HK-2 (cell line): ENCODE measurements at regions not wholly inside any gene's neighbourhood (a gene's known extent, or its start where the extent isn't known, plus 50 kb on each side); places are given as distances from the start of the nearest gene placed in this dataset.

Experiments used
- DNase-seq: peaks from one replicate; pipeline ENCODE4 v3.0.0-alpha.2; 2018; ENCODE audit not compliant: unreplicated experiment

DNA sequence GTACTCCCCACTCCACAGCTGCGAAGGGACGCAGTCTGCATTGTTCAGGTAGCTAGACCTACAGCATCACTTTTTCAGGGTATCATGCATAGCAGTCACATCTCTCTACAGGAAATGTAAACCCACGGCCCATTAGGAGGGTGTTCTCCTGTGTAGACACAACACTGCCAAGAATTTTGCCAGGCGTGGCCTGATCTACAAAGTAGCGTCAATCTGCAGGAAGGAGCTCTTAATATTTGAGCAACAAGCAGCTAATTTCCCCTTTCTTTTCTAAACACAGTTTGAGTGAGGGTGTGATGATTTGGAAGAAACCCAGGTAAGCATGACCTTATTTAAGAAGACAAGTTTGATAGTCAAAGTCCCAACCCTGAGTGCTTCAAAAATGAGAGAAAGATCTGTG lies 419.0 kb downstream of the GADD45G start:
- no peak for DNase-seq

DNA sequence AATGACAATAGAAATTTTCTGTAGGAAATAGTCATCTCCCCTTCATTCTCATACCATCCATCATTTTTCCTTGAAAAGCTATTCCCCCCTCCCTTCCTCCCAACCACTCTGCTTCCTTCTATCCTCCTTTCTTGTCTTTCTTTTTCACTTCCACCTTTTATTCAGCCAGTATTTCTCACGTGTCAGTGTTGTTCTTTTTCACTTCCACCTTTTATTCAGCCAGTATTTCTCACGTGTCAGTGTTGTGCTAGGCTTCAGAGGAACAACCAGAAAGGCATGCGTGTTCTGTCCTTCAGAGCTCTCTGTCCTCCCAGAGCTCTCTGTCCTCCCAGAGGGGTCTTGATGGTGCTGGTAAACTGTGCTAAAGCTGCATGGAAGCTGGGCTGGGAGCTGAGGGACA lies 419.6 kb downstream of the GADD45G start:
- no peak for DNase-seq

DNA sequence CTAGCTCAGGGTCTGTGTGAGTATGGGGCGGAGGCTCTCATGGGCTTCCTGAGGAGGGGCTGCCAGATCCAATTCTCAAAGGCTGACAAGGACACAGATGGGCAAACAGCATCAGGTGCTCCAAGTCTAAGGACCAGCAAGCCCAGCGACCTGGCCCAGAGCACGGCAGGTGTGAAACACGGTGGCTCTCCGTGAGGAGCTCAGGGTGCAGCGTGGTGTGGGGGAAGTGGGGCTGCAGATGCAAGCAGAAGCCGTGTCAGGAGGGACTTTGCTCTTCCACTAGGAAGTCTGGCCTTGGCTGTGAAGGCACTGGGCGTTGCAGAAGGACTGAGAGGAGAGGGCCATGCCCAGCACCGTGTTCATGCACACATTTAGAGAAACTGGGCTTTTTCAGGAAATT lies 420.0 kb downstream of the GADD45G start:
- no peak for DNase-seq

DNA sequence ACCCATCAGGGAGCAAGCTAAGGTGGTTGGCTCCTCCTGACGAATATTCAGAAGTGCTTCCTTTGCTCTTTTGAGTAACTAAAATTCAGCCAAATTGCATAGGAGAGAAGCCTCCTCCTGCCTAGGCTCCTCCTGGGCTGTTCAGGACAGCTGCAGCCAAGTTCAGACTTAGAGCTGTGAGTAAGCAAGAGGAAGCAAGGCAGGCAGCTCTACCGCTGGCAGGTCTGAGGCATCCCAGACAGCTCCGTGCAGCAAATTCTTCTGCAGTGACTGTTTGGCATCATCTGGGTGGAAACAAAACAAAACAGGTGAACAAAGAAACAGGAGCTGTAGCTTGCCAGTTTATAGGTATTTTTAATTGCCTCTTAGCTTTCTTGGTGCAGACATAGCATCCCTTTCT lies 421.0 kb downstream of the GADD45G start:
- no peak for DNase-seq

DNA sequence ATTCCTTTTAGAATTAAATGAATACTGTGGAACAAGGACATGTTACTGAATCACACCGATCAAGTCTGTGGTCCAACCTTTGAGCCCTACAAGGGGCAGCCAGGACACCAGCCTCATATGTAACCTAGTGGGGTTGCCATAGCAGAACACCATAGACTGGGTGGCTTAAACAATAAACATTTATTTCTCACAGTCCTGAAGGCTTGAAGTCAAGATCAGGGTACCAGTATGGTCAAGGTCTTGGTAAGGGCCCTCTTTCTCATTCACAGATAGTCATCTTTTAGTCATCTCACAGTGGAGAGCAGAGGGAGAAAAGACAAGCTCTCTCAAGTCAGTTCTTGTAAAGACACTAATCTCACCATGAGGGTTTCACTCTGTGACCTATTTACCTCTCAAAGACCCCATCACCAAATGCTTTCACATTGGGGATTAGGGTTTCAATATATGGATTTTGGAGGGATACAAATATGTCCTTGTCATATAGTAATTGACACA lies 422.5 kb downstream of the GADD45G start:
- DNase-seq, result no peak

DNA sequence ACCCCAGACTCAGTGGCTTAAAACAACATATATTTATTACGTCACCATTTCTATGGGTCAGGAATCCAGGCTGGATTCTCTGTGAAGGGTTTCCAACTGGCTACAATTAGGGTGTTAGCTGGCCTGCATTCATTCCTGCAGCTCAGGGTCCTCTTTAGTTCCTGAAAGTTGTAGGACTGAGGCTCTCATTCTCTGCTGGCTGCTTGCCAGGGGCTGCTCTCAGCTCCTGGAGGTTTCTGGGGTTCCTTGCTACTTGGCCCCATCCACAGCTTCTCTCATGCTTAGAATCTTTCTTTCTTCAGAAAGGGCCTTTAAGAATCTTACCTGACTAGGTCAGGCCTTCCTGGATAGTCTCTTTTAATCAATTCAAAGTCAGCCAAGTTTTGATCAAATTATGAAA lies 424.6 kb downstream of the GADD45G start:
- no peak for DNase-seq

DNA sequence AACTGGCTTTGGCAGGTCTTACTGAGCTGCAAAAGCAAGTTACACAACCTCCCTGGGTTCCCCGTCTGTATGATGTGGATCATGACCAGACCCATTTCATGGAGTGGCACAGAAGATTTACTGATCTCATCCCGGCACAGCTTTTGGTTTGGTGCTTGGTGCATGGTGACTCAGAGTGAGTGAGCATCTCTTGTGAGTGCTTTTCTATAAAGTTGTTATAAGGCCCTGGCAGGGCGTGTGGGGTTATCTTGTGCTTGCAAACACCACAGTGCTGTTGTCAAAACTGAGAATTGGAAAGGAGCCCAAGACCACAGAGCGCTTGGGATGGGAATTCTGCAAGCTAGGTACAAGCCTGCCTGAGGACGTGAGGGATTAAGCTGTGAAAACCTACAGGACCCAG lies 425.2 kb downstream of the GADD45G start:
- no peak for DNase-seq

DNA sequence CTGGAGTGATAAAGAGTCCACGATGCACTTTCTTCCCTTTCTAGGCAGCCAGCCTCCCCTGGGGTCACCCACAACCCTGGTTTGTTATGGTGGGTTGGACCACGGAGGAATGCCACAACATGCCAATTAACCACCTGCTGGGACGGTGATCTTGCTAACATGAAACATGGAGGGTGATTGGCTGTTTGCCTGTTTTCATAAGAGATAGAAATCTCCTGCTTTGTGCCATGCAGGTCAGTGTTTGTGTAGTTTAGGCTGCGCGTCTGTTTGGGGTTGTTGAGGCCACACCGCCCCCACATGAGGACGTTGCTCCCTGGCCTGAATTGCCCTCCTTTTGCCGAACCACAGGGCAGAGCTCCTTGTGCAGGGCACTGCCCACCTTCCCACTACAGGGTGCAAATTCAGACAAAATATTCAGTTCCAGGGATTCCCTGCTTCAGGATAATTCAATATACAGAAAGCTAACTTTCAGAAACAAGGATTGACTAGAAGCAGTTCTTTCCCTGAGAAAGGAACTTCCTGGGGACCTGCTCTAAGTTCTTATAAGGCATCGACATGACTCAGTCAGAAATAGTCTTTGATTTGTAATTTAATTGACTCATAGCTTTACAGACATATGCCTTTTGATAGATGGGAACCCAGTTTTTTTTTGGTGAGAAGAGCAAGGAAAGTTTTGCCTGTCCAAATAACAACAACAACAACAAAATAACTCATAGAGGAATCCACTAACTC lies 427.6 kb downstream of the GADD45G start:
- no peak for DNase-seq

DNA sequence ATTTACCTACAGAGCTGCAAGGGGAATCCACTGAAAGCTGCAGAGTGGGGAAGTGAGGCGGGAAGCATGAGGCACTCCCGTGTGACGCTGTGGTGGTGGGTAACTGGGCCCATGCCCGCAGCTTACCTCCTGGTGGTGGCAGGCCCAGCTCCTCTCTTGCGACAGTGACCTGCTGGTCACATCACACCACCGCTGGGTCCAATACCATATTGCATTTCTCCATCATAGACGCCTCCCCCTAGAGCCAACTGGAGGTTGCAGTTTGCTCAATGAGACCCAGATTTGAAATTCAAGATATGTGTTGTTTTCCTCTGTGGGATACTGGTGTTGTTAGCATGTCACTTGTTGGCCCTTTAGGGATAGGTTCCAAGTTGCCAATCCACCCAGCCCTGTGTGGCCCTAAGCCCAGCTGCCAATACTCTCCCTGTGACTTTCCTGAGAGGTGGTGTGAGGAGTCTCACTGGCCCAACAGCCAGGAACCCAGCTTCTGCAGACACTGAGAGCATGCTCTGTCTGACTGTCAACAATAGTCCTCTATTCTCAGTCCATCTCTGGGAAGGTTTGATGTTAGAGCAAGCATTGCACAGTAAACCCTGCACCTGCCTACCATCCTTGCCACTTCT lies 428.3 kb downstream of the GADD45G start:
- no peak for DNase-seq

DNA sequence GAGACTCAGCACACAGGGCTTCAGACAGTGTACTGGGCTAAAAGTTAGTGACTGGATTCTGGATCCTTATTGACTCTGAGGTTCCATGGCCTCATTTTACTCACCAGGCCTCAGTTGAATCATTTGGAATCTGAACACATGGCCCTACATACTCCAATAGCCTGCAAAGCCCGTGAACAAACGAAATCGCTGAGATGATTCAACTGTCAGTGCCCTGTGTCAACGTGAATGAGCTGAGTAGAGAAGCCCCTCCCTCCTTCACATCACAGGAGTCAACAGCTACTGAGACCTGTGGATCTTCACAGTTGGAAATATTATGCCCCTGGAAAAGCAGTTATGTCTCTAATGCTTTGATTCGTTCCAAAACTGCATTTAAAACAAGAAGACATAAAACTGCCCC lies 429.3 kb downstream of the GADD45G start:
- no peak for DNase-seq

DNA sequence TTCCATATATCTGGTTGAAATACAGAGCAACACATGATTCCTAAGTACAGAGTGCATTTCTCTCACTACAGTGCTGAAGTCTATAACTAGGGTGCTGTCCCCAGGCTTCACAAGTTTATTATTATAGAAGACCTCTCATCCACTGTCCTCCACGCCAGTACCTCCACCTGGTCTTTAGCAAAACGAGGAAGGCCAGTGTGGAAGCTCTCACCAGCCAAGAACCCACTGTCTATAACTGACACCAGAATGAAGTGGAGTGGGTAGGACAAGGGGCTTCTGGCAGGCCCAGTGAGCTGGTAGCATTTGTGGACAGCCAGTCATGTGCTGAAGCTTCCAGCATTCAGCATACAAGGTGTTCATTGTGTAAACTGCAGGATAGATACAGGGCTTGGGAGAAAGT lies 430.7 kb downstream of the GADD45G start:
- DNase-seq, result no peak

DNA sequence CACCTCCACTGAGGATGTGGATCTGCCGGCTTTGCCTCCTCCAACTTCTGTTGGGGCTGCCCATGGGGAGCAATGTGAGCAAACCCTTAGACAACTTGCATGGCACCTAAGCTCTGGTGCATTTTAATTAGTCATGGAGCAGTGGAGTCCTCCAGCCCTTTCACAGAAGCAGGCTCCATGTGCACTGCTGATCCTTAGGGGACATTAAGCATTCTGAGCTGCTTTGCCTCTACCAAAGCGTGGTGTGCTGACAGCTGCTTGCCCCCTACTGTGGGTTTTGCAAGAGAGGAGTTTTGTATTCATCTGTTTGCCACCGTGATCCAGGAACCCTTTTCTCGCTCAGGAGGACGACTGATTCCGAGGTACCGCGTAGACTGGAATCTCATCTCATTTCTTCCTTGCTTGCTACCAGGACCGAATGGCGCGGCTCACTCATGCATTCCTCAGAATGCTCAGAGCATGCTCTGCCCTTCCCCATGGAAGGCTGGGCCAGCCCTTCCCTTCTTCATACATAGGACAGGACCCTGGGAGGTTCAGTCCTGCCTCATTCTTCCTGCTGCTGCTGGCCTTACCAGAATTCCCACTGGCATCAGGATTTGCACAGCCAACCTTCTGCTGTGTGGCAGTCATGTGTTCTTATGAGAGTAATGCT lies 432.5 kb downstream of the GADD45G start:
- DNase-seq, result no peak

DNA sequence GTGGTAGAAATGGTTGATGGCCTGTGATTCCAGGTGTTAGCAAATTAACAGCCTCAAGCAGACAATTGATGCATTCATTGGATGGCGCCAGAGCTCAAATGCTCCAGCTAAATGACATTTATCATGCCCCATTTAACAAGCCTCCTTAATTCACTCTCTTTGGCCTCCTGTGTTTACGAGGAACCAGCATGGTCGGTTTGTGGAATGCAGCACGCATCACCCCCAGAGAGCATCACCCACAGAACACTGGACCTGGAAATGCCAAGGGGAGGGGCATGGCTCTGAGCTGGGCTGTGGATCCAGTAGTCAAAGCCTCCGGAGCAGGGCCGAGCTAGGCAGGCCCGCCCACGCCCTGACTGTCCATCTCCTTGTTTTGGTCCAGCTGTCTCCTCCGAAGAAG lies 434.0 kb downstream of the GADD45G start:
- DNase-seq, result no peak

DNA sequence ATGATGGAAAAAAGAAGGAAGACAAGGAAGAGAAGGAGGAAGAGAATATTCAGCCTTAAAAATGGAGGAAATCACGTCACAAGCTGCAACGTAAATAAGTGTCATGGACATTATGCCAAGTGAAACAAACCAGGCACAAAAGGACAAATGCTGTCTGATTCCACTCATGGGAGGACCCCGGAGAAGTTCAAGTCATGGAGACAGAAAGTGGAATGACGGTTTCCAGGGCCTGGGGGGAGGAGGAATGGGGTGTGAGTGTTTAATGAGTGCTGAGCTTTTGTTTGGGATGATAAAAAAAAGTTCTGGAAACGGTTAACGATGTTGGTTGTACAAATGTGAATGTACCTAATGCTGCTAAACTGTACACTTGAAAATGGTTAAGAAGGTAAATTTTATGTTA lies 439.5 kb downstream of the GADD45G start:
- DNase-seq, result no peak

DNA sequence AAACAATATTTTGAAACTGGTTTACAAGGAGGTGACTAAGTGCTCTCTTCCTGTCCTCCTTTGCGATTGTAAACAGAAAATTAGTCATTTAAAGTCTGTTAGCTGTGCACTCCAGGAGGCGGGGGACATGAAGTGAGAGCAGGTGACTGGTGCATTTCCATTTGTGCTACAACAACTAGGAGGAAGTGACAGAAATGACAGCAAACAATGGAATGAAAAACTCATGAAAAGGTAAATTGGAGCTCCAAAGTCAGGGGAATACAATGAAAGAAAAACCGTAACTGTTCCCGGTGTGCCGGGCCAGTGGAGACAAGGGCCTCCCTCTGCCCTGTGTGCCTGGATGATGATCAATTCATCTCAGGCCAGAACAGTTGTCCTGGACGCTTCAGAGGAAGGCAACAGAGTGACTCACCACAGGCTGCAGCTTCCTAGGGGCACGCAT lies 439.9 kb downstream of the GADD45G start:
- no peak for DNase-seq

DNA sequence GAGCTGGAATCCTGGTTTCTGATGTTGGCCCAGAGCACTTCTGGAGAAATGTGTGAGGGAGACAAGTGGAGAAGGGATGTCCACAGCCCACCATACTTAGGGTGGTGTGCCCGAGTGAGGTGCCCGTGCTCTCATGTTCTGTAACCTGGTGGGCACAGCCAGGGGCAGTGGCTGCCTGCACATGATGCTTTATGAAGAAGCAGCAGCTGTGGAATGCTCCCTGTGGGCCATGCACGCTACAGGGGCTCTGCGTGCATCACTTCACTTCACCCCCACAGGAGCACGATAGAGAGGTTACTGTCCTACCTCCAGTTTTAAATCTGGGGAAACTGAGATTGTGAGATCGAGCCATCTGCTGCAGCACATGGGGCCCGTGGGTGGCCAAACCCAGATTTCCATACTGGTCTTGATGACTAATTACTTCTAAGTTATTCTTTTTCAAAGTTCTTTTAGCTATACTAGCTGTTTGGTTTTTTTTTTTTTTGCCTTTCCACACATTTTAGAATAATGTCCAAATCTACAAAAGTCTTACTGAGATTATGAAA lies 441.6 kb downstream of the GADD45G start:
- DNase-seq, result no peak

DNA sequence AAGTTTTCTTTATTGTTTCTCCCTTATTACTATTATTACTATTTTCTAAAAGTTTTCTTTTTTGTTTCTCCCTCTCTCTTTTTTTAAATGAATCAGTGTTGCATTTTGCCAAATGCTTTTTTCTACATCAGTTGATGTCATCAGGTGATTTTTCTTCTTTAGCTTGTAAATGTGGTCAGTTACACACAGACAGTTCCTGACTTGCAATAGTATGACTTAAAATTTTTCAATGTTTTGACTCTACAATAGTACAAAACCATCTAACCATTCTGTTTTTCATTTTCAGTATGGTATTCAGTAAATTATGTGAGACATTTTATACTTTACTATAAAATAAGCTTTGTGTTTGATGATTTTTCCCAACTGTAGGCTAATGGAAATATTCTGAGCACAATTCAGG lies 443.0 kb downstream of the GADD45G start:
- DNase-seq, result no peak

DNA sequence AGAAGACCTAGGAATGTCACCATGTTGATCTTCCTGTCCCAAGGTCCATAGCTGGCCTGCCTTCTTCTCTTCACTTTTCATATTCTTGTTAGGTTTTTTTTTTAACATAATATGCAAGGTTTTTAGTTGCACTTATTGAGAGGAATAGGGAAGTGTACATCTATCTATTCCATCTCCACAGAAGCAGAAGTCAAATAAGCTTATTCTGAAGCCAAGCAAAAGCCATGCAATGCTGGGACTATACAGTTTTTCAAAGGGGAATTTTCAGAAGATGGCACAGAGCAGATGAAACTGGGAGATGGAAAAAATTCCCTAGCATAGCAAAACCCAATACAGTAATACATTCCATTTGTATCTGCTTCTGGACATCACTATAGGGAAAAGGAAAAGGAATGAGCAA lies 447.6 kb downstream of the GADD45G start:
- no peak for DNase-seq

DNA sequence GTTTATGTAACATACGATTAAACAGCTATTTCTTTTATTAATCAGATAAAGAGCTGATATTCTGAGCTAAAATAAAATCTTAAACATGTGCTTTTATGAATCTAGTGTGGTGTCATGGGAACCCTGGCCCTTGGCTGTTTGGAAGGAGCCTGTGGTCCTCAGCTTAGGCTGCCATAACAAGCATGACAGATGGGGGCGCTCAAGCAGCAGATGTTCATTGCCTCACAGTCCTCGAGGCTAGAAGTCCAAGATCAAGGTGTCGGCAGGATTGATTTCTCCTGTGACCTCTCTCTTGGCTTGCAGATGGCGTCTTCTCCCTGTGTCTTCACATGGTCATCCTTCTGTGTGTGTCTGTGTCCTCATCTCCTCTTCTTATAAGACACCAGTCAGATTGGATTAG lies 448.2 kb downstream of the GADD45G start:
- DNase-seq, result no peak

DNA sequence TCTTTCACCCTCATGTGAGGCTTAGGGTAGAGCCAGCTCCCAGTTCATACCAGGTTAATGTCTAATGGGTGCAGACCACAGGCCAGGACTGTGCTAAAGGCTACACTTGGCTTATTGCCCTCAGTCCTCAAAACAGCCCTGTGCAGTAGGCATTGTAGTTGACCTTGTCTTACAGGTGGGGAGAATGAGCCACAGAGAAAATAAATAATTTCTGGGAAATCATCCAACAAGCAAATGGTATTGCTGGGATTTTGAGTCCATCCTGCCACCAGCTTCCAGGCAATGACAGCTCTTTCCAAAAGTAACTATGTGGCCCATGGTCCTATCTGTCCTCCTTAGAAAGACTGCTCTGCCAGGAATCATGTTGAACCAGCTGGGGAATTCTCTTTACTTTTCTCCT lies 450.0 kb downstream of the GADD45G start:
- no peak for DNase-seq

DNA sequence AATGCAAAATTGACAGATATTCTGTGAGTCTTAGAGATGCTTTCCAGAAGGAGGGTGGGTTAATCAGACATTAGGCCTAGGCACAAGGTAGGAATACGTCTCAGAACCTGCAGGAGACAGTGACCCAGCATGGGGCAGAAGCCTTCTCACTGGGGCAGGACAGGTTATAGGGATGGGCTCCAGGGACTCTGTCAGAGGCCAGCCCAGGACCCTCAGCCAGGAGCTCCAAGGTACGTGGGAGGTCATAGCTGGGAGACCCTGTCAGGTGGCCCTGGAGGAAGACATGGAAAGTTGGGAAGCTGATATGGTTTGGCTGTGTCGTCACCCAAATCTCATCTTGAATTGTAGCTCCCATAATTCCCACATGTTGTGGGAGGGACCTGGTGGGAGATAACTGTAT lies 450.4 kb downstream of the GADD45G start:
- no peak for DNase-seq

DNA sequence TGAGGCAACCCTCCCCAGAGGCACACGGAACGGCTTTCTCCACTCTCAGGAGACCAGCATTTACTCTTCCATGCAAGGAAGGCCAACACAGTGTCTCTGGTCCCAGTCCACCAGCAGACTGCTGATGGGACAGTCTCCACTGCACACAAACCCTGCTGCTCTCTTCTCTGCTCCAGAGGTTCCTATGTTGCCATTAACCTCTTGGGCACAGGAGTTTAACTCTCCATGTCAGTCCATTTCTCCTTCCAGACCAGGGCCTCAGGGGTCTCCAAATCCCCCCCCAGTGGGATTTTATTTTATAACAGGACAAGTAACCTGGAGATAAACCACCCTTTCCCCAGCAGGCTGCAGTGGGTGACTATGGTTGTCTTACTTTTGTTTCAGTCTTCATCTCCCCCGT lies 452.5 kb downstream of the GADD45G start:
- no peak for DNase-seq
